Liver (tissue), 8 donors: ENCODE measurements at regions not wholly inside any gene's neighbourhood (a gene's known extent, or its start where the extent isn't known, plus 50 kb on each side); places are given as distances from the start of the nearest gene placed in this dataset.

Experiments used
- DNase-seq: peaks from one replicate; pipeline ENCODE4 v3.0.0-alpha.2; 2017; ENCODE audit warnings: low spot score
- H3K27ac ChIP-seq, 2 donors: one replicate each; pipeline ENCODE4 v1.7.0; 2013; ENCODE audit warnings: inconsistent platforms in 2 of 2, low read length in 2 of 2, control low read depth in 1 of 2, low read depth in 1 of 2, mild to moderate bottlenecking in 1 of 2
- H3K27me3 ChIP-seq, 4 donors: one replicate each; pipeline versions ENCODE4 v1.6.1 to v1.7.0; 2013; ENCODE audit warnings: low read length in 3 of 4, inconsistent platforms in 1 of 4, mild to moderate bottlenecking in 1 of 4, moderate library complexity in 1 of 4; ENCODE audit not compliant: control insufficient read depth in 4 of 4, insufficient read depth in 4 of 4
- H3K36me3 ChIP-seq, 4 donors: one replicate each; pipeline versions ENCODE4 v1.6.1 to v1.7.0; 2013; ENCODE audit warnings: low read length in 3 of 4, mild to moderate bottlenecking in 3 of 4, low read depth in 1 of 4, moderate library complexity in 1 of 4; ENCODE audit not compliant: control insufficient read depth in 4 of 4, insufficient read depth in 3 of 4
- H3K4me1 ChIP-seq, 4 donors: one replicate each; pipeline versions ENCODE4 v1.6.1 to v1.7.0; 2013; ENCODE audit warnings: low read length in 3 of 4, mild to moderate bottlenecking in 3 of 4, moderate library complexity in 1 of 4; ENCODE audit not compliant: control insufficient read depth in 4 of 4, insufficient read depth in 4 of 4
- H3K4me3 ChIP-seq, 3 donors: one replicate each; pipeline versions ENCODE4 v1.6.1 to v1.7.0; 2013; ENCODE audit warnings: low read length in 3 of 3, control low read depth in 1 of 3, low read depth in 1 of 3, mild to moderate bottlenecking in 1 of 3
- H3K9ac ChIP-seq, 2 donors: one replicate each; pipeline ENCODE4 v1.7.0; 2013; ENCODE audit warnings: low read length in 2 of 2, mild to moderate bottlenecking in 2 of 2, moderate library complexity in 2 of 2, control low read depth in 1 of 2, low read depth in 1 of 2
- H3K9me3 ChIP-seq, 4 donors: one replicate each; pipeline versions ENCODE4 v1.6.1 to v1.7.0; 2013; ENCODE audit warnings: low read length in 3 of 4; ENCODE audit not compliant: control insufficient read depth in 4 of 4
- ATF3 ChIP-seq: IDR thresholded peaks from 2 replicates; pipeline ENCODE4 v1.6.1; 2016; ENCODE audit warnings: antibody characterized with exemption
- CTCF ChIP-seq: fragments of 150-350 bp; IDR thresholded peaks from 2 replicates; pipeline ENCODE4 v1.5.1; 2017; ENCODE audit warnings: improper control_type of control experiment, low read depth, low read length; ENCODE audit not compliant: missing input control
- EGR1 ChIP-seq, 2 donors: IDR thresholded peaks; 2 replicates each; pipeline ENCODE4 v1.6.1; 2016 to 2018; ENCODE audit warnings: antibody characterized with exemption in 2 of 2, low read depth in 2 of 2
- FOXA1 ChIP-seq: IDR thresholded peaks from 2 replicates; pipeline ENCODE4 v1.6.1; 2016; ENCODE audit warnings: antibody characterized with exemption
- FOXA2 ChIP-seq: IDR thresholded peaks from 2 replicates; pipeline ENCODE4 v1.6.1; 2016; ENCODE audit warnings: antibody characterized with exemption
- GABPA ChIP-seq, 2 donors: IDR thresholded peaks in 1 of 2; conservative IDR thresholded peaks in 1 of 2; 2 replicates each; pipeline ENCODE4 v1.6.1; 2016; ENCODE audit warnings: antibody characterized with exemption in 2 of 2, mild to moderate bottlenecking in 1 of 2, moderate library complexity in 1 of 2
- HNF4A ChIP-seq, 2 donors: conservative IDR thresholded peaks; 2 replicates each; pipeline ENCODE4 v1.6.1; 2016; ENCODE audit warnings: antibody characterized with exemption in 2 of 2, mild to moderate bottlenecking in 2 of 2
- HNF4G ChIP-seq: IDR thresholded peaks from 2 replicates; pipeline ENCODE4 v1.6.1; 2016; ENCODE audit warnings: antibody characterized with exemption
- JUND ChIP-seq, 2 donors: IDR thresholded peaks; 2 replicates each; pipeline ENCODE4 v1.6.1; 2016; ENCODE audit warnings: antibody characterized with exemption in 2 of 2
- MAX ChIP-seq: IDR thresholded peaks from 2 replicates; pipeline ENCODE4 v1.6.1; 2016; ENCODE audit warnings: antibody characterized with exemption
- NR2F2 ChIP-seq: IDR thresholded peaks from 2 replicates; pipeline ENCODE4 v1.6.1; 2016; ENCODE audit warnings: antibody characterized with exemption
- RAD21 ChIP-seq, 2 donors: IDR thresholded peaks; 2 replicates each; pipeline ENCODE4 v1.6.1; 2016; ENCODE audit warnings: antibody characterized with exemption in 2 of 2, mild to moderate bottlenecking in 2 of 2
- REST ChIP-seq: IDR thresholded peaks from 2 replicates; pipeline ENCODE4 v1.6.1; 2016; ENCODE audit warnings: antibody characterized with exemption, mild to moderate bottlenecking
- RXRA ChIP-seq, 2 donors: IDR thresholded peaks; 2 replicates each; pipeline ENCODE4 v1.6.1; 2017 to 2018; ENCODE audit warnings: antibody characterized with exemption in 2 of 2, mild to moderate bottlenecking in 1 of 2
- SP1 ChIP-seq: IDR thresholded peaks from 2 replicates; pipeline ENCODE4 v1.6.1; 2018; ENCODE audit warnings: antibody characterized with exemption, mild to moderate bottlenecking
- TAF1 ChIP-seq: conservative IDR thresholded peaks from 2 replicates; pipeline ENCODE4 v1.6.1; 2016; ENCODE audit warnings: antibody characterized with exemption, mild to moderate bottlenecking
- YY1 ChIP-seq: IDR thresholded peaks from 2 replicates; pipeline ENCODE4 v1.6.1; 2016; ENCODE audit warnings: antibody characterized with exemption, mild to moderate bottlenecking
- ZBTB33 ChIP-seq: IDR thresholded peaks from 2 replicates; pipeline ENCODE4 v1.6.1; 2016; ENCODE audit warnings: antibody characterized with exemption
- WGBS: extraction: QIAGEN DNeasy Blood & Tissue Kit; methylation state at CpG from one replicate; pipeline ENCODE4 v1.1.7; 2013; 5-methylcytosine and 5-hydroxymethylcytosine counted together
- donor health status: healthy.
- donor health status: healthy.
- donor health status: healthy.
- donor health status: healthy.
- donor health status: healthy.

GRCh38 chr4:1562771-1563170, 121.3 kb downstream of the FAM53A start:
- TF ChIP-seq ZBTB33, result no peak
- TF ChIP-seq HNF4A (conservative IDR thresholded peaks at IDR 0.05), result no peak
- no peak for TF ChIP-seq YY1
- no peak for TF ChIP-seq EGR1 (IDR thresholded peaks at IDR 0.05; ENCODE audit: low read depth in 2 of 2)
- TF ChIP-seq ATF3, result no peak
- TF ChIP-seq FOXA1, result no peak
- no peak for TF ChIP-seq JUND (IDR thresholded peaks at IDR 0.05)
- TF ChIP-seq HNF4G, result no peak
- no peak for TF ChIP-seq SP1
- TF ChIP-seq CTCF, result no peak
- TF ChIP-seq REST, result no peak
- no peak for TF ChIP-seq MAX
- TF ChIP-seq NR2F2, result no peak
- no peak for TF ChIP-seq RAD21 (IDR thresholded peaks at IDR 0.05)
- TF ChIP-seq FOXA2, result no peak
- TF ChIP-seq TAF1, result no peak
- TF ChIP-seq RXRA (IDR thresholded peaks at IDR 0.05), result no peak
- TF ChIP-seq GABPA (IDR thresholded peaks at IDR 0.05 in 1 of 2, conservative IDR thresholded peaks at IDR 0.05 in 1 of 2), result no peak
- 76% methylated on average over 12 of the region's 12 CpGs for WGBS

More at GRCh38 chr4:1562771-1563170, 121.3 kb downstream of the FAM53A start:
- Histone ChIP-seq H3K9ac (no peak overlapping the region), H3K27ac (no peak overlapping the region), H3K9me3 (no peaks in the 10 kb centered on the region), H3K4me1 (no peaks in the 10 kb centered on the region), H3K27me3 (peaks cover 0 to 4% (median 0%) of the 10 kb centered on the region in 4 donors), H3K4me3 (no peak overlapping the region), H3K36me3 (no peaks in the 10 kb centered on the region)
- no peak for DNase-seq
